ENCODE measurements at regions not wholly inside any gene's neighbourhood (a gene's known extent, or its start where the extent isn't known, plus 50 kb on each side); places are given as distances from the start of the nearest gene placed in this dataset.
A peak's percentile ranks its signal among the peaks of the same experiment; 100 is the strongest.

DNA sequence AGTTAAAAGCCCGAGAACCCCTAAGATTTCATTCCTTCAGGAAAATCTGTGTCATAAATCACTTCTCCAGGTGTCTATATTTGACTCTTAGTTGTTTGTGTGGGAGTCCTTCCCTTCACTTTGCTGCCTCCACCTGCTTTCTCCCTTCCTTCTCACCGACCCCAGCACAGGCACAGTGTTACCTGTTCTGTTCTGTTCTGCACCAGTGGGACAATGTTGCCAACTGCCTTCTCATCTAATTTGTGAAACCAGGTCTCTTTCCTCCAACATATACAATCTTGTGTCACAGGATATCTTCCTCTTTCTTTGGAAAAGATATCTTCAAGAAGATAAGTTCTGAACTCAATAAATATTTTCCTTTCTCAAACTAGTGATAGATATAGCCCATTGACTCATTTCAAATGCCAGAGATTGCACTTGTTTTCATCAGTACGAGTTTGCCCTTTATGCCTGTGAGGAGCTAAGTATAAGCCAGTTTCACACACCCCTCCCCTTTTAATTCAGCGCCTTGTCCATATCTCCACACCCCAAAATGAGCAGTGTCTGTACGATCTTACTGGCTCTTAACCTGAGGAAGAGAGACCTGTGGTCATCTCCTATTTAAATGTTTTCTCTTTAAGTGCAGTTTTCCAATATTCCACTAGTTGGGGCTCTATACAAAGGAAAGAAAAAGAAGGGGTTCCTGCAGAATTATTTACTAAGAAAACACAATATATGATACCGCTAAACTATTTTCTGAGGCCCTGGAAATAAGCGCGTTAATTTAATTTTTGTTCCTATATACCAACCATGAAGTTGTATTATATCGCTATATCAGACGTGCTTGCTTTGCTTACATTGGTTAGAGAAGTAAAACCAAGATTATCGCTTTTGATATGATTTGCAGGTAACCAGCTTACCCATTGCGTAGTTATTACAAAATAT is 81.6 kb upstream of the PREP start:
- no peak overlapping the region for H3K4me2 ChIP-seq (replicated peaks; ENCODE audit: low read depth, low read length, poor library complexity, severe bottlenecking)
- no peak overlapping the region for H3K27ac ChIP-seq (ENCODE audit: low read length in 2 of 2)
- DNase-seq = peak; percentile 43
- H3K79me2 ChIP-seq (ENCODE audit: control insufficient read depth, insufficient read depth, low read length) = no peaks in the 10 kb centered on the region
- H3K4me1 ChIP-seq (ENCODE audit: control insufficient read depth in 2 of 2, insufficient read depth in 2 of 2, low read length in 2 of 2) = no peaks in the 10 kb centered on the region
- H3K4me3 Mint-ChIP-seq = no peak overlapping the region
- no peaks in the 10 kb centered on the region for H4K20me1 ChIP-seq (ENCODE audit: control insufficient read depth, insufficient read depth, low read length, poor library complexity, severe bottlenecking)
- H3K9ac ChIP-seq (ENCODE audit: low read length) = no peak overlapping the region
- H3K36me3 ChIP-seq (replicated peaks in 1 of 2; ENCODE audit: control extremely low read depth in 1 of 2, control insufficient read depth in 1 of 2, extremely low read depth in 1 of 2, insufficient read depth in 2 of 2, low read length in 1 of 2) = no peaks in the 10 kb centered on the region
- WGBS (ENCODE audit: insufficient coverage) = 50% methylated on average over 1 of the region's 12 CpGs
- ChIA-PET POLR2A (no interaction called here), CTCF (interaction anchor here (0.9 to 1.7 kb wide), 4 partner anchors 10 to 818 kb away, joined by 3 to 7 read pairs (median 4); no protein-coding TSS in a partner anchor)
- H3K27ac Mint-ChIP-seq = no peak overlapping the region
- no peak overlapping the region for H3K4me3 ChIP-seq (ENCODE audit: control extremely low read depth in 1 of 5, extremely low read depth in 1 of 5, insufficient read depth in 1 of 5, low read depth in 2 of 5, low read length in 4 of 5)
- ATAC-seq (ENCODE audit: low read depth) = peak; percentile 28
- H3K9me3 Mint-ChIP-seq (ENCODE audit: insufficient read depth) = no peaks in the 10 kb centered on the region
- intact Hi-C loops (cut with micrococcal nuclease) = loop anchor here (1.0 to 10.0 kb wide), 2 partner anchors 600 to 739 kb away; partner anchors contain the start of gene PRDM1
- peaks cover 11% of the 10 kb centered on the region for H3K27me3 Mint-ChIP-seq
- TF ChIP-seq CTCF (IDR thresholded peaks at IDR 0.05) = peak; percentile 80
- TF ChIP-seq EZH2 (IDR thresholded peaks at IDR 0.05; ENCODE audit: borderline replicate concordance, insufficient read depth, low read depth, low read length, poor library complexity, severe bottlenecking) = no peak
- no peaks in the 10 kb centered on the region for H3K27me3 ChIP-seq (replicated peaks in 1 of 4; ENCODE audit: control extremely low read depth in 1 of 4, control insufficient read depth in 3 of 4, insufficient read depth in 4 of 4, low read length in 3 of 4)
- no peaks in the 10 kb centered on the region for H3K9me3 ChIP-seq (ENCODE audit: control extremely low read depth in 1 of 3, control insufficient read depth in 2 of 3, insufficient read depth in 1 of 3, low read length in 2 of 3)
- H2AFZ ChIP-seq (ENCODE audit: insufficient read depth, low read depth, low read length, poor library complexity, severe bottlenecking) = no peak overlapping the region
- H3K4me1 Mint-ChIP-seq = peaks cover 5% of the 10 kb centered on the region

GRCh38 chr6:105483492-105483891 is 80.6 kb upstream of the PREP start:
- H3K9me3 ChIP-seq (ENCODE audit: control extremely low read depth in 1 of 3, control insufficient read depth in 2 of 3, insufficient read depth in 1 of 3, low read length in 2 of 3) = no peaks in the 10 kb centered on the region
- H3K4me2 ChIP-seq (replicated peaks; ENCODE audit: low read depth, low read length, poor library complexity, severe bottlenecking) = no peak overlapping the region
- Mint-ChIP-seq H3K4me1 (peaks cover 5% of the 10 kb centered on the region), H3K4me3 (no peak overlapping the region), H3K9me3 (ENCODE audit: insufficient read depth) (no peaks in the 10 kb centered on the region), H3K27me3 (peaks cover 11% of the 10 kb centered on the region), H3K27ac (no peak overlapping the region)
- no peaks in the 10 kb centered on the region for H3K27me3 ChIP-seq (replicated peaks in 1 of 4; ENCODE audit: control extremely low read depth in 1 of 4, control insufficient read depth in 3 of 4, insufficient read depth in 4 of 4, low read length in 3 of 4)
- no peaks in the 10 kb centered on the region for H4K20me1 ChIP-seq (ENCODE audit: control insufficient read depth, insufficient read depth, low read length, poor library complexity, severe bottlenecking)
- no peak overlapping the region for H3K4me3 ChIP-seq (ENCODE audit: control extremely low read depth in 1 of 5, extremely low read depth in 1 of 5, insufficient read depth in 1 of 5, low read depth in 2 of 5, low read length in 4 of 5)
- H2AFZ ChIP-seq (ENCODE audit: insufficient read depth, low read depth, low read length, poor library complexity, severe bottlenecking) = no peak overlapping the region
- ChIA-PET CTCF (interaction anchor here (0.9 to 1.8 kb wide), 2 partner anchors 25 to 740 kb away, joined by 5 to 8 read pairs; no protein-coding TSS in a partner anchor), POLR2A (no interaction called here)
- H3K4me1 ChIP-seq (ENCODE audit: control insufficient read depth in 2 of 2, insufficient read depth in 2 of 2, low read length in 2 of 2) = no peaks in the 10 kb centered on the region
- TF ChIP-seq EZH2 (IDR thresholded peaks at IDR 0.05; ENCODE audit: borderline replicate concordance, insufficient read depth, low read depth, low read length, poor library complexity, severe bottlenecking) = no peak
- no peak for TF ChIP-seq CTCF (IDR thresholded peaks at IDR 0.05)
- intact Hi-C loops (cut with micrococcal nuclease) = loop anchor here (10.0 kb wide), 1 partner anchor 601 kb away; the partner anchor contains the start of gene PRDM1
- H3K27ac ChIP-seq (ENCODE audit: low read length in 2 of 2) = no peak overlapping the region
- WGBS (ENCODE audit: insufficient coverage) = 86% methylated on average over 4 of the region's 4 CpGs
- no peak for ATAC-seq (ENCODE audit: low read depth)
- no peak overlapping the region for H3K9ac ChIP-seq (ENCODE audit: low read length)
- H3K79me2 ChIP-seq (ENCODE audit: control insufficient read depth, insufficient read depth, low read length) = no peaks in the 10 kb centered on the region
- H3K36me3 ChIP-seq (replicated peaks in 1 of 2; ENCODE audit: control extremely low read depth in 1 of 2, control insufficient read depth in 1 of 2, extremely low read depth in 1 of 2, insufficient read depth in 2 of 2, low read length in 1 of 2) = no peaks in the 10 kb centered on the region
- DNase-seq = no peak
